HG03575 (cell line): ENCODE measurements at regions not wholly inside any gene's neighbourhood (a gene's known extent, or its start where the extent isn't known, plus 50 kb on each side); places are given as distances from the start of the nearest gene placed in this dataset.

ENCODE experiments used
- ATAC-seq: cut with Tn5 transposase; IDR thresholded peaks from one replicate; pipeline ENCODE4 v1.9.1; 2021; ENCODE audit not compliant: unreplicated experiment, insufficient number of reproducible peaks, low FRiP score; ENCODE audit errors: extremely low read depth

DNA sequence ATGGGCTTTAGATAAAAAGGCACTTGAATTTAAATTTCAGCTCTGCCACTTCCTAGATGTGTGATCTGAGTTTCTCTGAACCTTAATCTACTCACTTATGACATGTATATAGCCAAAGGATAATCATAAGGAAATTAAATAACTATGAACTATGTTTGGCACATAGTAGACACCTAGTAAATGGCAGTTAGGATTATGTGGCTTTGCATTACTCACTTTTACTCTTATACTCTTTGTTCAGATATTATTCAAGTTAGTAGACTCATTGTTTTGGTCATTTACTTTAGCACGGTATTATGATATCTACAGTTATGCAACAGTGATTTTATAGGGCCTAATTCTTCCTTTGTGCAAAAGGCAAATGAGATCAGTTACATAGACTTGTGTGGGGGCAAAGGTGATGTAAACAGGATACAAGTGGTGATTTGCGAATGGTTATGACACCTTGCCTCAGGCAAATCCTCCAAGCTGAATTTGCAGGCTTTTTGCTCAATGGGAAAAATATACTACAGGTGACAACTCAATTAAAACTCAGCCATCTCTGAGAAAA is 297.2 kb upstream of the PBX1 start:
- ATAC-seq: no peak

DNA sequence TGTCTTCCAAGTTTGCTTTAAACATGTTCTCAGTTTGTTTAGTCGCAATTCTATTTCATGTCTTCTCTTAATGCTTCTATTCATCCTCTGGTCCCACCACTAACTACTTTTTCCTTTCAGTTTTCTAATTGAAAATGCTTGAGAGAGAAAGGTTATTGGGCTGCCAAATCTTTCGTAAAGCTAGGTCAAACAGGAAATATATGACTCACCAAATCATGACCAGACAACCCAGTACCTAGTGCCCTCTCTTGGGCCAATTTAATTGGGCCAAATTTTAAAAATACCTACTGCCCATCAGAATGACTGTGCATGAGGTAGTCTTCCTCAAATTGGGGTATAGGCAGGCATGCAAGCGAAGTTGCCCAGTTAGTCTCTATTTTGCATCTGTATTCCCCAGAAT is 295.4 kb upstream of the PBX1 start:
- ATAC-seq: no peak

- ATAC-seq: no peak
Measured at GRCh38 chr1:164265232-164265631, 293.8 kb upstream of the PBX1 start.

DNA sequence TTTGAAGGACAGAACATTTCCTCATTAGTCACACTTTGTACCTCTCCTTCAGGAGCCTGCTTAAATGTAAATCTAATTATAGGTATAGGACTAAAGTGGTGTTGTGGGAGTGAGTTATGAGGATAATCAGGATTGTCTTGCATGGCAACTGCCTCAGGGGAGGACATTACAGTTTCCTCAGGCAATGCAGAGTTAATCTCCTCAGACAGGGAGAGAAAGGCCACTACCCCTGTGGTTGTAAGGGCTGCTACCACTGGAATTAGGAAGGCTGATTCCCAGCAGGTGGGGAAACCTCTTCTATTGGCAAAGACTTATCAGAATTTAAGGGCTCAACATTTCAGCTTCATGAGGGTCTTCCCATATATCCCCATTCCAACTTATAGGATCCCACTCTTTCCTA is 286.8 kb upstream of the PBX1 start:
- ATAC-seq: no peak

GRCh38 chr1:164296172-164296571 is 262.8 kb upstream of the PBX1 start:
- no peak for ATAC-seq

- ATAC-seq: no peak
Measured at GRCh38 chr1:164308101-164308500, 250.9 kb upstream of the PBX1 start.

GRCh38 chr1:164310166-164310565 is 248.8 kb upstream of the PBX1 start:
- ATAC-seq: no peak

DNA sequence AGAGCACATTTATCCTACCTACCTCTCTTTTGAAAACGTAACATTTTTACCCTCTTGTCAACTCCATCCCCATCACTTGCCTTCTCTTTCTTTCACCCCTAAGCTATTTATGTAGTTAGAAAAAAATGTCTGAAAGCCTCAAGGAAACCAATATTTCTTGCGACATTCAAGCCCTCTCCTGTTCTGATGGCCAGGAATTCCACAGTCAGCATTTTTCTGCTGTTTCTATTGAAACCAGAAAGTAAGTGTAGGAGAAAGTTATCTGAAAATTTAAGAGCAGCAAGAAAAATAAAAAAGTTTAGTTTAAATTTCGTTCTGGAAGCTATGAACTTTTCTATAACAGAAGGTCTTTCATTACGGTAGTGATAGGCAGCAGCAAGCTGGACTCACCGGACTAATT is 247.6 kb upstream of the PBX1 start:
- no peak for ATAC-seq

DNA sequence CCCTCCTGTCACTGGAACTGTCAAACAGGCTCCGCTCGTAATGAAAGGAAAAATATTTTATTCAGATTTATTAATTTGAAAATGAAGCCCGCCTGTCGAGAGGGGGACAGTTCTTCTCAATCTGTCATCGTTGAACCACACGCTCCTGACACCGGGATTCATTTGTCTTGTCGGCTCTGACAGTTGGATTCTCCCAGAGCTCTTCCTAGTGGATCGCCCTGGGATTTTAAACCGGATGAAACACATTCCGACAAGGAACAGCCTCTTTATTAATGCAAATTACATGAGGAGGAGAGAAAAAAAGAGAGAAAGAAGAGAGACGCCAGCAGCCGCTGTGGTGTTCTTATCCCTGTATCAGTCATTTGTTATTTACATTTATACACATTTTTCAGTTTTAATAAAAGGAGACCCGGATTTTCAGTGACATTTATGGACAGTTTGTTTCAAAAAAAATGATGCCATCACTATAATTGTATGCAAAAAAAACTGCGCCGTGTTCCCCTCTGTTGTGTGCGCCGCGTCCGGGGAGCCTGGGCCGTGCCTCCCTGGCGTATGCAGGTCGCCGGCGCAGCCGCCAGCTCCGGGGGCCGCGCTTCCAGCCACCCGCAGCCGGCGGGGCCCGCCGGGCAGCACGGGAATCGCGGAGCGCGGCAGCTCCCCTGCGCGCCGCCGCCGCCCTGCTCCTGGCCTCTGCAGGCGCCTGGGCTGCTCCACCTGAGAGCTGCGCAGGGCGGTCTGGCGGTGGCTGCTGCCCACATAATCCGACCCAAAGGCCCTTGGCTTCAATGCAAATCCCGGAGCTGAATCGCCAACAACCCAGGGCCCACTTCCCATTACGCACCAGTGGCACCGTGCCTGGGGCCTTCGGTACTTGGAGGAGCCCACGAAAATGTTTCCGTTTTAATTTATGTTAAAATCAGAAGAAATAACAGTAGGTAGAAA is 237.9 kb upstream of the PBX1 start:
- ATAC-seq: no peak

DNA sequence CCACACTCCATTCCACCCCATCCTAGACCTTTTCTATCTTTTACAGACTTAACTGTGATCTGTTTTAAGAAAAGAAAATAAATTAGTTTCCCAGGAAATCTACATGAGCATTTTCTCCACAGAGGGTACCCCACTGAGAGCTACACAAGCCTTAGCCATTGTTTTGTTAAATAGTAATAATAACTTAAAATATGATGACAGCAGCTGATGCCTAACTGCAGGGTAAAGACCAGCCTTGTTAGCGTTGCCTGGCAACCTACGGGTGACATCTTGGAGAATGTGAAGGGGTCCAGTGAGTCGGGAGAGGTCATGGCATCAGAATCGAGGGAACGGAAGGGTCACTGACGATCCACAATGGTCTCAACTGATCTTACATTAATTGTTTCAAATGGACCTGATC is 233.2 kb upstream of the PBX1 start:
- no peak for ATAC-seq

DNA sequence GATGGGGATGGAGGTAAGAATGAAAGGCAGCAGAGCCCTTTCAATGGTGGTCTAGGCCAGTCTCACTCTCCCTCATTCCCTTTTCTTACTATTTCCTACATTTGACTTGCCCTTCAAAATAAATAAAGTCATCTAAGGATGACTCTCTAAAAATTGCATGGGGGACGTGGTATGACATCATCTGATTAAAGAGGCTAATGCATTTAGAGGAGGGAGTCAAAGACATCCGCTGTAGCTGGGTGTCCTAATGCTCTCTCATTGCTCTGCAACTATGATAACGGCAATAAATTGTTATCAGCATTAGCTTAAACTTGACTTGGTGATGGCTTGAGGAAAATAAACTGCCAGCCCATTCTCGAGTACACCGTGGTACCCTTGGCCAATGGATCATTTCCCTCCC is 225.6 kb upstream of the PBX1 start:
- no peak for ATAC-seq

- no peak for ATAC-seq
Measured at GRCh38 chr1:164337394-164337793, 221.6 kb upstream of the PBX1 start.

GRCh38 chr1:164337885-164338284 is 221.1 kb upstream of the PBX1 start:
- ATAC-seq: no peak

GRCh38 chr1:164343189-164343588 is 215.8 kb upstream of the PBX1 start:
- ATAC-seq: no peak

DNA sequence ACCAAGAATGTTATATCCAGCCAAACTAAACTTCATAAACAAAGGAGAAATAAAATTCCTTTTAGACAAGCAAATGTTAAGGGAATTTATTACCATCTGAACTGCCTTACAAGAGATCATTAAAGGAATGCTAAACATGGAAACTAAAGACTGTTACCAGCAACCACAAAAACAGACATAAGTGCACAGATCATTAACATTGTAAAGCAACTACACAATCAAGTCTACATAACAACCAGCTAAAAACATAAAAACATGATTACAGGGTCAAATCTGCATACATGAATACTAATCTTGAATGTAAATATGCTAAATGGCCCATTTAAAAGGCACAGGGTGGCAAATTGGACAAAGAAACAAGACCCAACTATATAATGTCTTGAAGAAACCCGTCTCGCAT is 211.0 kb upstream of the PBX1 start:
- no peak for ATAC-seq

DNA sequence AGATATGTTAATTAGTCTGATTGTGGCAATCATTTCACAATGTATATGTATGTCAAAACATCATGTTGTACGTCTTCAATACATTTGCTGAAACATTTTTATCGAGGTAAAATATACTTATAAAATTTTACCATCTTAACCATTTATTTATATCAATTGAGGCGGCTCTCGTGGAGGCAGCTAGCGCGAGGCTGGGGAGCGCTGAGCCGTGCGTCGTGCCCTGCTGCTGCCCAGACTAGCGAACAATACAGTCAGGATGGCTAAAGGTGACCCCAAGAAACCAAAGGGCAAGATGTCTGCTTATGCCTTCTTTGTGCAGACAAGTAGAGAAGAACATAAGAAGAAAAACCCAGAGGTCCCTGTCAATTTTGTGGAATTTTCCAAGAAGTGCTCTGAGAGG is 202.5 kb upstream of the PBX1 start:
- ATAC-seq: no peak

GRCh38 chr1:164360265-164360664 is 198.7 kb upstream of the PBX1 start:
- no peak for ATAC-seq

GRCh38 chr1:164361927-164362326 is 197.1 kb upstream of the PBX1 start:
- ATAC-seq: no peak

DNA sequence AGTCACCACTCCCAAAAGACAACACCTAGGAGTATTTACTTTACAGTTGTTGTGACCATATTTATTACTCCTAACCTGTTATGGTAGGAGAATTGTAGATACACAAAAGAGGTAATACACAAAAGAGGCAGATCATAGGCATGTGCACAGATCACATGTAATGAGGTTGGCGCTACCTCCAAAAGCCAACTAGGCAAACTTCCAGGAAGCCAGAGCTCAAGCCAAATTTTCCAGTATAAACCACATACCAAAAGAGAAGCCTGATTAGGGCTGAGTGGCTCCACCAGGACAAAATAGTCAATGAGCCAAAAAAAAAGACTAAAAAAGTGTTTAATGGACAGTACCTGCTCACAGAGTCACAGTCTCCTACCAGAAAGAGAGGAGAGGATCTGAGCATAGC is 195.0 kb upstream of the PBX1 start:
- no peak for ATAC-seq

DNA sequence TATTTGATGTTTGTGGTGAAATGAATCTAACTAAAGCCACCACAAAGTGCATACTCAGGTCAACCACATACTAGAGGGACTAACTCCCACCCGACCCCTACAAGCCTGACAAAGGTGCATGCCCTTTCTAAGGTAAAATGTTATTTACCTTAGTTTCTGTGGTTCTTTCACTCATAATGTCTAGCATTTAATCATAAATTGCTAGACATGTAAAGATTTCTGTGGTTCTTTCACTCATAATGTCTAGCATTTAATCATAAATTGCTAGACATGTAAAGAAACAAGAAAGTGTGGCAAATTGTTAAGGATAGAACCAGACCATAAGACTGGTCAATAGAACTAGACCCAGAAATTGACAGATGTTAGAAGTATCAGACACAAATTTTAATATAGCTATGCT is 193.0 kb upstream of the PBX1 start:
- ATAC-seq: no peak
